ENCODE measurements at regions not wholly inside any gene's neighbourhood (a gene's known extent, or its start where the extent isn't known, plus 50 kb on each side); places are given as distances from the start of the nearest gene placed in this dataset.

GRCh38 chr20:22924046-22924737 is 110.9 kb upstream of the SSTR4 start:
- no peak for DNase-seq

GRCh38 chr20:22924949-22925612 is 110.0 kb upstream of the SSTR4 start:
- no peak for DNase-seq

GRCh38 chr20:22925613-22925983 is 109.5 kb upstream of the SSTR4 start:
- DNase-seq = no peak

GRCh38 chr20:22927537-22927936 is 107.6 kb upstream of the SSTR4 start:
- no peak for DNase-seq

GRCh38 chr20:22928679-22929078 is 106.4 kb upstream of the SSTR4 start:
- no peak for DNase-seq

GRCh38 chr20:22929661-22930060 is 105.5 kb upstream of the SSTR4 start:
- no peak for DNase-seq

GRCh38 chr20:22931653-22932608 is 103.2 kb upstream of the SSTR4 start:
- no peak for DNase-seq

- no peak for DNase-seq
Measured at GRCh38 chr20:22939181-22939580, 95.9 kb upstream of the SSTR4 start.

GRCh38 chr20:22940350-22940749 is 94.8 kb upstream of the SSTR4 start:
- no peak for DNase-seq

- no peak for DNase-seq
Measured at GRCh38 chr20:22941550-22941949, 93.6 kb upstream of the SSTR4 start.

GRCh38 chr20:22942742-22943141 is 92.4 kb upstream of the SSTR4 start:
- no peak for DNase-seq

- no peak for DNase-seq
Measured at GRCh38 chr20:22944062-22944461, 91.0 kb upstream of the SSTR4 start.

GRCh38 chr20:22944936-22945335 is 90.2 kb upstream of the SSTR4 start:
- no peak for DNase-seq

- no peak for DNase-seq
Measured at GRCh38 chr20:22946596-22946995, 88.5 kb upstream of the SSTR4 start.

- DNase-seq = no peak
Measured at GRCh38 chr20:22949331-22950109, 85.6 kb upstream of the SSTR4 start.

GRCh38 chr20:22951966-22952365 is 83.1 kb upstream of the SSTR4 start:
- no peak for DNase-seq

- DNase-seq = no peak
Measured at GRCh38 chr20:22954661-22955060, 80.5 kb upstream of the SSTR4 start.

GRCh38 chr20:22958390-22958789 is 76.7 kb upstream of the SSTR4 start:
- DNase-seq = no peak

GRCh38 chr20:22962567-22963439 is 72.3 kb upstream of the SSTR4 start:
- no peak for DNase-seq

GRCh38 chr20:22963581-22963980 is 71.5 kb upstream of the SSTR4 start:
- no peak for DNase-seq

GRCh38 chr20:22966787-22967464 is 68.2 kb upstream of the SSTR4 start:
- DNase-seq = no peak

Measured in activated CD4-positive, alpha-beta T cell treated with anti-CD3 and anti-CD28 coated beads, Interleukin-2, amount 50 U/mL, for 4 hours (primary cell).